Psoas muscle (tissue), 7 donors: ENCODE measurements at regions not wholly inside any gene's neighbourhood (a gene's known extent, or its start where the extent isn't known, plus 50 kb on each side); places are given as distances from the start of the nearest gene placed in this dataset.

Experiments
- ATAC-seq, 4 donors: fragments of 200-7000 bp; cut with Tn5 transposase; one replicate each; pipeline ENCODE4 v1.9.1; 2020; ENCODE audit warnings: moderate library complexity in 3 of 4, mild to moderate bottlenecking in 2 of 4
- DNase-seq, 2 donors: peaks; one replicate each; pipeline ENCODE4 v3.0.0-alpha.2; 2020
- H3K27ac ChIP-seq: fragments of 200-600 bp; one replicate; pipeline ENCODE4 v1.8.0; 2022
- H3K27me3 ChIP-seq, 3 donors: fragments of 200-600 bp in 1 of 3; one replicate each; pipeline versions ENCODE4 v1.6.1 to v1.8.0; 2013 to 2022; ENCODE audit warnings: low read length in 2 of 3, mild to moderate bottlenecking in 2 of 3, moderate library complexity in 1 of 3; ENCODE audit not compliant: insufficient read depth in 3 of 3
- H3K36me3 ChIP-seq, 2 donors: fragments of 200-600 bp in 1 of 2; one replicate each; pipeline versions ENCODE4 v1.6.1 to v1.8.0; 2013 to 2022; ENCODE audit warnings: low read depth in 1 of 2, mild to moderate bottlenecking in 1 of 2, moderate library complexity in 1 of 2; ENCODE audit not compliant: insufficient read depth in 1 of 2
- H3K4me1 ChIP-seq: fragments of 200-600 bp; one replicate; pipeline ENCODE4 v1.8.0; 2022
- H3K4me3 ChIP-seq: fragments of 200-600 bp; one replicate; pipeline ENCODE4 v1.8.0; 2022; ENCODE audit warnings: mild to moderate bottlenecking
- H3K9me3 ChIP-seq: fragments of 200-600 bp; one replicate; pipeline ENCODE4 v1.8.0; 2022
- CTCF ChIP-seq: fragments of 200-600 bp; IDR thresholded peaks from one replicate; pipeline ENCODE4 v1.8.0; 2022; ENCODE audit warnings: antibody characterized with exemption
- WGBS, 3 donors: extraction: QIAGEN DNeasy Blood & Tissue Kit; methylation state at CpG; one replicate each; pipeline versions ENCODE4 v1.1.6 to v1.1.7; 2013; 5-methylcytosine and 5-hydroxymethylcytosine counted together
- intact Hi-C, 2 donors: fragments of 100-400 bp; cut with DNase I; formaldehyde crosslinking; loops; one replicate each; pipeline versions ENCODE4 v1.11.0 to v1.14.2; 2022
- donor health status: healthy with polysubstance abuse.
- donor health status: DM: no; HTN: no; CAD: no; lungs with moderate emphysema.
- donor health status: Bipolar disorder and iron deficiency.
- donor health status: healthy.
- donor health status: DM: yes; HTN: yes; CAD: no.
- donor health status: DM: no; HTN: no; CAD: no.
- donor health status: DM: yes; HTN: yes; CAD: no.

- ATAC-seq = no peak
- no peak overlapping the region for H3K27ac ChIP-seq
These were observed 71.1 kb upstream of the ABLIM1 start for GRCh38 chr10:114729103-114729659.

GRCh38 chr10:114730291-114730690, 72.2 kb upstream of the ABLIM1 start:
- TF ChIP-seq CTCF = no peak

More at GRCh38 chr10:114729103-114729659, 71.1 kb upstream of the ABLIM1 start:
- no peaks in the 10 kb centered on the region for H3K9me3 ChIP-seq
- WGBS, 3 donors = 60 to 62% (median 60%) methylated on average over 3 of the region's 3 CpGs
- DNase-seq = no peak
- no peaks in the 10 kb centered on the region for H3K36me3 ChIP-seq
- intact Hi-C loops = no loop called here
- no peaks in the 10 kb centered on the region for H3K4me1 ChIP-seq
- no peak for TF ChIP-seq CTCF
- H3K4me3 ChIP-seq = no peak overlapping the region
- no peaks in the 10 kb centered on the region for H3K27me3 ChIP-seq

GRCh38 chr10:114732931-114733330, 74.9 kb upstream of the ABLIM1 start:
- 93 to 100% (median 97%) methylated on average over 1 of the region's 1 CpG for WGBS, 3 donors
- Histone ChIP-seq H3K4me1 (no peaks in the 10 kb centered on the region), H3K36me3 (no peaks in the 10 kb centered on the region), H3K4me3 (no peak overlapping the region), H3K9me3 (no peaks in the 10 kb centered on the region), H3K27me3 (no peaks in the 10 kb centered on the region), H3K27ac (no peak overlapping the region)
- DNase-seq (no peak), ATAC-seq (no peak)
- intact Hi-C loops = no loop called here
- TF ChIP-seq CTCF = no peak

More at GRCh38 chr10:114730291-114730690, 72.2 kb upstream of the ABLIM1 start:
- no peak for DNase-seq
- H3K27ac ChIP-seq = no peak overlapping the region
- no peaks in the 10 kb centered on the region for H3K9me3 ChIP-seq
- H3K4me1 ChIP-seq = no peaks in the 10 kb centered on the region
- H3K27me3 ChIP-seq = no peaks in the 10 kb centered on the region
- H3K4me3 ChIP-seq = no peak overlapping the region
- 89 to 93% (median 91%) methylated on average over 6 of the region's 6 CpGs for WGBS, 3 donors
- H3K36me3 ChIP-seq = no peaks in the 10 kb centered on the region
- intact Hi-C loops = no loop called here
- no peak for ATAC-seq

- H3K4me3 ChIP-seq = no peak overlapping the region
- H3K27ac ChIP-seq = no peak overlapping the region
- intact Hi-C loops = no loop called here
- TF ChIP-seq CTCF = no peak
- no peaks in the 10 kb centered on the region for H3K36me3 ChIP-seq
- H3K9me3 ChIP-seq = no peaks in the 10 kb centered on the region
- H3K27me3 ChIP-seq = no peaks in the 10 kb centered on the region
- DNase-seq = no peak
- no peak for ATAC-seq
- no peaks in the 10 kb centered on the region for H3K4me1 ChIP-seq
These were observed 77.9 kb upstream of the ABLIM1 start for GRCh38 chr10:114735946-114736345.
